Breast epithelium (tissue), 3 donors: ENCODE measurements at regions not wholly inside any gene's neighbourhood (a gene's known extent, or its start where the extent isn't known, plus 50 kb on each side); places are given as distances from the start of the nearest gene placed in this dataset.

Experiments used
- POLR2A ChIP-seq: fragments of 450-650 bp; IDR thresholded peaks from one replicate; pipeline ENCODE4 v1.6.1; 2016; ENCODE audit warnings: antibody characterized with exemption, mild to moderate bottlenecking, moderate library complexity
- POLR2AphosphoS5 ChIP-seq, 3 donors: sonication (generic); formaldehyde crosslinking; IDR thresholded peaks; one replicate each; pipeline ENCODE4 v1.6.1; 2017; ENCODE audit warnings: antibody characterized with exemption in 3 of 3

GRCh38 chr6:168964138-168964835, 289.4 kb downstream of the THBS2 start:
- no peak for TF ChIP-seq POLR2AphosphoS5 (IDR thresholded peaks at IDR 0.05)
- TF ChIP-seq POLR2A = no peak
